T-cell (primary cell): ENCODE measurements at regions not wholly inside any gene's neighbourhood (a gene's known extent, or its start where the extent isn't known, plus 50 kb on each side); places are given as distances from the start of the nearest gene placed in this dataset.

Source experiments
- ATAC-seq, 4 experiments: fragments of 200-7000 bp in 3 of 4; fragments of 150-1000 bp in 1 of 4; cut with Tn5 transposase; replicated peaks in 1 of 4; 1 replicate in 3 of 4; 2 replicates in 1 of 4; pipeline ENCODE4 v1.10.0; 2021; ENCODE audit warnings: moderate library complexity in 3 of 4, mild to moderate bottlenecking in 2 of 4, moderate number of reproducible peaks in 1 of 4
- CTCF ChIA-PET, 2 donors: fragments of 300-600 bp; sonication (Branson Sonifier 250); formaldehyde crosslinking; loops; one replicate each; lab custom pipeline; 2022; ENCODE audit warnings: antibody characterized with exemption in 2 of 2; lab: Charles Lee
- POLR2A ChIA-PET, 2 donors: fragments of 300-600 bp; sonication (Branson Sonifier 250); formaldehyde crosslinking; loops; one replicate each; lab custom pipeline; 2022; ENCODE audit warnings: antibody characterized with exemption in 2 of 2; lab: Charles Lee
- DNase-seq, 35 experiments: peaks; one replicate each; pipeline versions ENCODE4 v3.0.0 to v3.0.0-alpha.2; 2013 to 2023
- H3K27ac ChIP-seq: one replicate; pipeline ENCODE4 v1.5.1; 2013; ENCODE audit warnings: low read length
- H3K27me3 ChIP-seq, 2 experiments: replicated peaks in 1 of 2; 1 replicate in 1 of 2; 2 replicates in 1 of 2; pipeline versions ENCODE4 v1.6.1 to v1.7.0; 2013; ENCODE audit warnings: low read length in 1 of 2, mixed read lengths in 1 of 2; ENCODE audit not compliant: control insufficient read depth in 2 of 2, insufficient read depth in 2 of 2; ENCODE audit errors: extremely low read depth in 1 of 2
- H3K36me3 ChIP-seq, 2 donors: 1 replicate in 1 of 2; 2 replicates in 1 of 2; pipeline versions ENCODE4 v1.6.1 to v1.7.0; 2013; ENCODE audit warnings: low read length in 1 of 2; ENCODE audit not compliant: control insufficient read depth in 2 of 2, insufficient read depth in 1 of 2; ENCODE audit errors: extremely low read depth in 1 of 2
- H3K4me1 ChIP-seq, 2 experiments: 1 replicate in 1 of 2; 2 replicates in 1 of 2; pipeline versions ENCODE4 v1.6.1 to v1.7.0; 2013; ENCODE audit warnings: low read length in 2 of 2, mixed read lengths in 1 of 2; ENCODE audit not compliant: insufficient read depth in 2 of 2, control insufficient read depth in 1 of 2; ENCODE audit errors: extremely low read depth in 1 of 2
- H3K4me3 ChIP-seq, 2 donors: 1 replicate in 1 of 2; 2 replicates in 1 of 2; pipeline versions ENCODE4 v1.5.1 to v1.7.0; 2013; ENCODE audit warnings: mild to moderate bottlenecking in 2 of 2, low read length in 1 of 2, moderate library complexity in 1 of 2; ENCODE audit not compliant: control insufficient read depth in 1 of 2; ENCODE audit errors: extremely low read depth in 1 of 2
- H3K9me3 ChIP-seq: 2 replicates; pipeline ENCODE4 v1.7.0; 2013
- H3K27ac Mint-ChIP-seq, 2 donors: one replicate each; pipeline ENCODE4 v1.8.0; 2020 to 2021; ENCODE audit warnings: mild to moderate bottlenecking in 2 of 2, mixed read lengths in 2 of 2
- H3K27me3 Mint-ChIP-seq, 2 donors: one replicate each; pipeline ENCODE4 v1.8.0; 2021 to 2022; ENCODE audit warnings: mixed read lengths in 2 of 2
- H3K36me3 Mint-ChIP-seq: one replicate; pipeline ENCODE4 v1.8.0; 2021; ENCODE audit warnings: mixed read lengths
- H3K4me1 Mint-ChIP-seq, 3 donors: one replicate each; pipeline ENCODE4 v1.8.0; 2020 to 2022; ENCODE audit warnings: mixed read lengths in 3 of 3, mild to moderate bottlenecking in 1 of 3
- H3K4me3 Mint-ChIP-seq, 3 donors: one replicate each; pipeline ENCODE4 v1.8.0; 2020 to 2022; ENCODE audit warnings: mild to moderate bottlenecking in 3 of 3, mixed read lengths in 3 of 3, moderate library complexity in 3 of 3
- H3K9me3 Mint-ChIP-seq, 3 donors: one replicate each; pipeline ENCODE4 v1.8.0; 2020 to 2022; ENCODE audit warnings: mixed read lengths in 3 of 3
- WGBS: methylation state at CpG from one replicate; pipeline ENCODE4 v1.1.5; 2013; ENCODE audit warnings: missing lambda C conversion rate; ENCODE audit not compliant: insufficient coverage; 5-methylcytosine and 5-hydroxymethylcytosine counted together

DNA sequence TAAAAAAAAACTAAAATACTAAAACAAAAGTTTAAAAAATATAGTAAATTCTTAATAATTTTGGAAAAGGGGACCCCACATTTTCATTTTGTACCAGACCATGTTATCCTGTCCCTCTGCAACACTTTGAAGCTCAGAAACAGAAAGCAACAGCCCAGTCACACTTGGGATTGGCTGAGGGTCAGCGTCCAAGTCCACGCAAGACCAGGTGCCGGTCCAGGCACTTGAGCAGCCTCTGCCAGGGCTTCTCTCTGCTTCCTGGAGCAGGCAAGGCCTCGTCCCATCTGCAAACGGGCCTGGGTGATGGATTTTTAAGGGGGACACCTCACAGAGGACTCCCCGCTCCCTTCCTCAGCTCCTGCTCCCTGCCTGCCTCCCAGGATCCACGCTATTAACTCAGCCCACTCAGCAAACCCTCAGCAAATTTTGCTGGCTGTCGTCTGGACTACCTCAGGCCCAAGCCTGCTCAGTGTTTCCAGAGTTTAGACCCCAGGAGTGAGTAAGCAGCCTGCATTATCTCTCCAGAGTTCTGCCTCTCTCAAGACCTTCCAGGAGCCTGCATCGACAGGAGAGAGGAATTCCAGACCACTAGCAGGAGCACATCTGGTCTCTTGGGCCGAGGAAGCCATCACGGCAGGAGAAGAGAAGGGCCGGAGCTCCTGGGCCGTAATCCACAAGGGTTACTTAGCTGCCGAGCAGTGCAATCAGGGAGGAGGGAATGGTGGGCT lies 67.4 kb upstream of the CALM2 start:
- no peaks in the 10 kb centered on the region for H3K9me3 Mint-ChIP-seq
- no peak overlapping the region for H3K27ac Mint-ChIP-seq
- no peaks in the 10 kb centered on the region for H3K4me1 Mint-ChIP-seq
- peaks cover 0 to 2% of the 10 kb centered on the region in 2 experiments for H3K27me3 ChIP-seq
- no peak overlapping the region for H3K27ac ChIP-seq
- POLR2A ChIA-PET = no interaction called here
- H3K4me1 ChIP-seq = no peaks in the 10 kb centered on the region
- H3K9me3 ChIP-seq = no peaks in the 10 kb centered on the region
- ATAC-seq (no peak), DNase-seq (no peak)
- no peak overlapping the region for H3K4me3 Mint-ChIP-seq
- H3K36me3 Mint-ChIP-seq = no peaks in the 10 kb centered on the region
- H3K36me3 ChIP-seq = no peaks in the 10 kb centered on the region
- H3K27me3 Mint-ChIP-seq = no peaks in the 10 kb centered on the region
- WGBS = 75% methylated on average over 5 of the region's 14 CpGs
- no peak overlapping the region for H3K4me3 ChIP-seq
- CTCF ChIA-PET = no interaction called here

DNA sequence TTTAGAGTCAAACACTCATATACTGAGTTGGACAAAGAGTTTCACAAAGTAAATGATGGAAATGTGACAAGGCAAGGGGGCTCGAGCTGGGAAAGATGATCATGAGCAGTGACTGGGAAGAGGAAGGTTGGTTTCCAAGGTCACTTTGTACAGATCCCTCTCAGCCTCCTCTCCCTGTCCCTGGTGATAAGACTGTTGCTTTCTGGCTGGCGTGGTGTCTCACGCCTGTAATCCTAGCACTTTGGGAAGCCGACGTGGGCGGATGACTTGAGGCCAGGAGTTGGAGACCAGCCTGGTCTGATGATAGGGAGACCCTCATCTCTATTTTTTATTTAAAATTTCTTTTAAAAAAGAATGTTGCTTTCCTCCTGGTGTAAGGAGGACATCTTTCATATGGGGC lies 65.4 kb upstream of the CALM2 start:
- H3K27me3 ChIP-seq = no peaks in the 10 kb centered on the region
- no peak overlapping the region for H3K27ac ChIP-seq
- no peak overlapping the region for H3K27ac Mint-ChIP-seq
- H3K27me3 Mint-ChIP-seq = peaks cover 0 to 4% of the 10 kb centered on the region in 2 donors
- H3K4me1 Mint-ChIP-seq = no peaks in the 10 kb centered on the region
- no CpG with 5 or more reads among the region's 6 CpGs for WGBS
- DNase-seq (no peak), ATAC-seq (no peak)
- no peaks in the 10 kb centered on the region for H3K4me1 ChIP-seq
- ChIA-PET CTCF (no interaction called here), POLR2A (no interaction called here)
- H3K9me3 ChIP-seq = no peaks in the 10 kb centered on the region
- no peaks in the 10 kb centered on the region for H3K36me3 ChIP-seq
- no peaks in the 10 kb centered on the region for H3K9me3 Mint-ChIP-seq
- no peak overlapping the region for H3K4me3 ChIP-seq
- H3K4me3 Mint-ChIP-seq = no peak overlapping the region
- H3K36me3 Mint-ChIP-seq = no peaks in the 10 kb centered on the region

DNA sequence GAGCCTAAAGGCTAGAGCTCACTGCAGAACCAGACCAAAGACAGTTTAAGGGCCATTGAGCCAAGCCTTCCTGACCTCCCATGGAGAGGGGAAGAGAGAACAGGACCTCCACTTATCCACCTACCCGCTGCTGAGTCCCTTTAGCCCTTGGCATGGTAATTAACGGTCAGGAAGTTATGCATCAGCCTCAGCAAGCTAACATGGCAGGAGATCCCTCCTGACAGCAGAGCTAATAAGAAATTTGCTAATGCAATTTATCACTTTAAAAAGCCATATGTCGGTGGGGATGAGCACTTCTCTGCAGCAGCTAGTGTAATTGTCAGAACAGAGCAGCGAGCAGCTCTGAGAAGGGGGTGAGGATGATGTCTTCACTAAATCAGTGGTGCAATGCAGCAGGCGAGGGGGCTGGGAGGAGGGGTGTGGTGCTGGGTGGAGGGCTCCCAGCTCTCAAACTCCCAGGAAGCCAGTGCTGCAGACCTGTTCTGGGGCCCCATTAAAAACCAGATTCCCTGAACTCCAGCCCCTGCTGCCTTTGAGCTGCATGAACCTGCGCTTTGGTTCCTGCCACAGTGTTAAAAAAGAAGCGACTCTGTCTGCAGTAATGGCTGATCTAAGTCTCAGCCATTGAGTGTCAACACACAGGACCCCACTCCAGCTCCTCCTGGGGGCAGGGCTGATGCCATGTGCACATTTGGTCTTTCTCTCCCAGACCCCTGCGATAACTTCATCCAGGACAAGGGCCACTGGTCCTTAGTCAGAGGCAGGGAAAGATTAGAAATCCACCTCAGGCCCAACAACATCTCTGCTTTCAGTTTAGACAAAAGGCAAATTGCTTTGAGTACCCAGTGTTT lies 63.0 kb upstream of the CALM2 start:
- Mint-ChIP-seq H3K27me3 (peaks cover 0 to 4% of the 10 kb centered on the region in 2 donors), H3K27ac (no peak overlapping the region), H3K4me3 (no peak overlapping the region), H3K36me3 (no peaks in the 10 kb centered on the region), H3K4me1 (no peaks in the 10 kb centered on the region), H3K9me3 (no peaks in the 10 kb centered on the region)
- Histone ChIP-seq H3K9me3 (no peaks in the 10 kb centered on the region), H3K36me3 (no peaks in the 10 kb centered on the region), H3K4me1 (no peaks in the 10 kb centered on the region), H3K27me3 (no peaks in the 10 kb centered on the region), H3K4me3 (no peak overlapping the region), H3K27ac (no peak overlapping the region)
- ChIA-PET CTCF (no interaction called here), POLR2A (no interaction called here)
- 59% methylated on average over 3 of the region's 8 CpGs for WGBS
- no peak for DNase-seq
- no peak for ATAC-seq

DNA sequence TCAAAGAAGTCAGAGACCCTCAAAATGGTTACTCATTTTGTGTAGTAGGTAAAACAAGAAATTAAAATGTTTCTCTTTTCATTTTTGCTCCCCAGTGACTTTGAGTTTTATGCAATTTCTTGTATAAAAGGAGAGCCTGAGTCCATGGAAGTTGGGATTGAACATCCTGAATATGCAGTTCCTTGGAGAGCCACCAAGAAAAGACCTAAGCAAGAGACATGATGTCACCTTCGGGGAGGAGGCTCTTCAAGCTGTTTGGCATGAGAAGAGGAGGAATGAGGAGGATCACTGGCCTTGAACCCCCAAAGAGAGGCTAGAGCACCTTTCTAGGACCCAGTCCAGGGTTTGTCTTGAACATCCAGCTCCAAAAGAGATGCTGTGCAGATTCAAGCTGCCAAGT lies 62.3 kb upstream of the CALM2 start:
- Mint-ChIP-seq H3K9me3 (no peaks in the 10 kb centered on the region), H3K27ac (no peak overlapping the region), H3K27me3 (peaks cover 0 to 6% of the 10 kb centered on the region in 2 donors), H3K36me3 (no peaks in the 10 kb centered on the region), H3K4me1 (no peaks in the 10 kb centered on the region), H3K4me3 (no peak overlapping the region)
- no peak for DNase-seq
- Histone ChIP-seq H3K27me3 (no peaks in the 10 kb centered on the region), H3K36me3 (no peaks in the 10 kb centered on the region), H3K4me1 (no peaks in the 10 kb centered on the region), H3K4me3 (no peak overlapping the region), H3K9me3 (no peaks in the 10 kb centered on the region), H3K27ac (no peak overlapping the region)
- ATAC-seq = no peak
- POLR2A ChIA-PET = no interaction called here
- CTCF ChIA-PET = no interaction called here
- WGBS = 83% methylated on average over 1 of the region's 1 CpG

DNA sequence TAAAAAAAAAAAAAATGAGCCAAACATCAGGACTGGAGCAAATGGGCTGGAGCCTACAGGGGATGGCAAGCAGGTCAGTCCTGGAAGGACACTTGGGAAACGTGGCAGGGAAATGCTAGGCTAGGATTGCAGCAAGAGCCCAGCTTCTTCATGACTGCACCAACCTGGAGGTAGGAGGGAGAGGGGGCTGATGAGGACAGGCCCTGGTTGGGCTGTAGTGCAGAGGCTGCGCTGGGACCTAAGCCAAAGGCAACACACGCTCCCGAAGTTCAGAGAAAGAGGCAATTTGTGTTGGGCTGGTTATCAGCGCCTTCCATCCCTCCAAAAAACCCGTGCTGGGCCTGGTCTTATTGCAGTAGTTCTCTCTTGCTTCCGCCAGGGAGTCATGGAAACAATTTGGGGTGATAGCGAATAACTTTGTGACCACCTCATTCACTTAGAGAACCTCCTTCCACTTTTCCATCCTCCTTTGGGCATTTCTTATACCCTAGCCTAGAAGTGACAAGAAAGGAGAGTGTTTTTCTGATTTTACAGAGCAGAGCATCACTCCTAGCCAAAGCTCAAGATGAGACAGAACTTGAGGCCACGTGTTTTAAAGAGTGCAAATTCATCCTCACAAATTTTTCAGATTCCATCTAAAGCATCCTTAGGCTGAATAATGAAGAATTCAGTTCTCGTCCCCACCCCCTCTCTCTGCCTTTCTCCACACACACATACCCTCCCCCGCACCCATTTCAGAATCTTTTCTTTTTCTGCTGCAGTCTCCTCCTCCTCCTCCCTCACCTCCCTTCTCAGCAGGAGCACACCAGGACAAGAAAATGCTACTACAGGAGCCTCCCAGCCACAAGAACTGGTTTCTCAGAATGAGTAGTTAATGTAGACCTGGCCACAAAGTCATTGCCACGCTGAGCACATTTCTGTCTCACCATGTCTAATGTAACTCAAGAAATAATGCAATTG lies 61.3 kb upstream of the CALM2 start:
- Histone ChIP-seq H3K36me3 (no peaks in the 10 kb centered on the region), H3K9me3 (no peaks in the 10 kb centered on the region), H3K27me3 (no peaks in the 10 kb centered on the region), H3K4me3 (no peak overlapping the region), H3K4me1 (no peaks in the 10 kb centered on the region), H3K27ac (no peak overlapping the region)
- POLR2A ChIA-PET = no interaction called here
- Mint-ChIP-seq H3K4me1 (no peaks in the 10 kb centered on the region), H3K36me3 (no peaks in the 10 kb centered on the region), H3K9me3 (no peaks in the 10 kb centered on the region), H3K4me3 (no peak overlapping the region), H3K27me3 (peaks cover 0 to 8% of the 10 kb centered on the region in 2 donors), H3K27ac (no peak overlapping the region)
- 82% methylated on average over 7 of the region's 12 CpGs for WGBS
- no peak for ATAC-seq
- CTCF ChIA-PET = no interaction called here
- no peak for DNase-seq

- 100% methylated on average over 1 of the region's 2 CpGs for WGBS
- ChIA-PET POLR2A (no interaction called here), CTCF (no interaction called here)
- no peak overlapping the region for H3K27ac ChIP-seq
- no peaks in the 10 kb centered on the region for H3K4me1 ChIP-seq
- H3K27me3 ChIP-seq = no peaks in the 10 kb centered on the region
- H3K36me3 ChIP-seq = no peaks in the 10 kb centered on the region
- H3K36me3 Mint-ChIP-seq = no peaks in the 10 kb centered on the region
- H3K9me3 Mint-ChIP-seq = no peaks in the 10 kb centered on the region
- no peak overlapping the region for H3K4me3 Mint-ChIP-seq
- no peak overlapping the region for H3K4me3 ChIP-seq
- ATAC-seq = no peak
- H3K9me3 ChIP-seq = no peaks in the 10 kb centered on the region
- H3K27ac Mint-ChIP-seq = no peak overlapping the region
- peaks cover 0 to 8% of the 10 kb centered on the region in 2 donors for H3K27me3 Mint-ChIP-seq
- DNase-seq = no peak
- no peaks in the 10 kb centered on the region for H3K4me1 Mint-ChIP-seq
These were observed 60.3 kb upstream of the CALM2 start for GRCh38 chr2:47236503-47237215.
